CD4-positive, alpha-beta T cell (primary cell): ENCODE measurements at regions not wholly inside any gene's neighbourhood (a gene's known extent, or its start where the extent isn't known, plus 50 kb on each side); places are given as distances from the start of the nearest gene placed in this dataset.

Experiments
- ATAC-seq: fragments of 200-7000 bp; cut with Tn5 transposase; one replicate; pipeline ENCODE4 v1.10.0; 2022; ENCODE audit warnings: mild to moderate bottlenecking; ENCODE audit not compliant: poor library complexity
- CTCF ChIA-PET: fragments of 350-600 bp; sonication (Branson Sonifier 250); formaldehyde crosslinking; loops from one replicate; lab custom pipeline; 2021; ENCODE audit warnings: antibody characterized with exemption, inconsistent platforms; lab: Charles Lee
- POLR2A ChIA-PET: fragments of 350-600 bp; sonication (Branson Sonifier 250); formaldehyde crosslinking; loops from one replicate; lab custom pipeline; 2021; ENCODE audit warnings: antibody characterized with exemption, inconsistent platforms; lab: Charles Lee
- DNase-seq, 14 experiments: peaks; one replicate each; pipeline ENCODE4 v3.0.0-alpha.2; 2013 to 2020; ENCODE audit warnings: mixed read lengths in 2 of 14
- H3K27ac ChIP-seq, 2 donors: one replicate each; pipeline versions ENCODE4 v1.5.1 to v1.7.0; 2013; ENCODE audit warnings: low read length in 2 of 2, low read depth in 1 of 2, mild to moderate bottlenecking in 1 of 2
- H3K27me3 ChIP-seq, 2 experiments: 1 replicate in 1 of 2; 2 replicates in 1 of 2; pipeline versions ENCODE4 v1.6.1 to v1.7.0; 2013; ENCODE audit warnings: low read length in 2 of 2, control low read depth in 1 of 2, mild to moderate bottlenecking in 1 of 2, moderate library complexity in 1 of 2; ENCODE audit not compliant: insufficient read depth in 2 of 2, control insufficient read depth in 1 of 2
- H3K36me3 ChIP-seq: one replicate; pipeline ENCODE4 v1.6.1; 2013; ENCODE audit warnings: low read length, control low read depth; ENCODE audit not compliant: insufficient read depth
- H3K4me1 ChIP-seq: one replicate; pipeline ENCODE4 v1.6.1; 2013; ENCODE audit warnings: low read length, control low read depth; ENCODE audit not compliant: insufficient read depth
- H3K4me3 ChIP-seq: one replicate; pipeline ENCODE4 v1.5.1; 2013; ENCODE audit warnings: mild to moderate bottlenecking, low read length, moderate library complexity
- H3K9me3 ChIP-seq, 2 experiments: 1 replicate in 1 of 2; 2 replicates in 1 of 2; pipeline versions ENCODE4 v1.6.1 to v1.7.0; 2013; ENCODE audit warnings: low read length in 2 of 2, mild to moderate bottlenecking in 2 of 2, control low read depth in 1 of 2, moderate library complexity in 1 of 2; ENCODE audit not compliant: control insufficient read depth in 1 of 2, insufficient read depth in 1 of 2
- H3K27ac Mint-ChIP-seq: one replicate; pipeline ENCODE4 v1.8.0; 2020; ENCODE audit warnings: mixed read lengths
- H3K27me3 Mint-ChIP-seq: one replicate; pipeline ENCODE4 v1.8.0; 2021; ENCODE audit warnings: mixed read lengths
- H3K36me3 Mint-ChIP-seq: one replicate; pipeline ENCODE4 v1.8.0; 2021; ENCODE audit warnings: low read depth, mixed read lengths
- H3K4me1 Mint-ChIP-seq: one replicate; pipeline ENCODE4 v1.8.0; 2021; ENCODE audit warnings: low read depth, mixed read lengths
- H3K4me3 Mint-ChIP-seq: one replicate; pipeline ENCODE4 v1.8.0; 2020; ENCODE audit warnings: mild to moderate bottlenecking, mixed read lengths
- H3K9me3 Mint-ChIP-seq: one replicate; pipeline ENCODE4 v1.8.0; 2020; ENCODE audit warnings: mixed read lengths
- CTCF ChIP-seq: fragments of 200-600 bp; IDR thresholded peaks from one replicate; pipeline ENCODE4 v1.8.0; 2022; ENCODE audit warnings: antibody characterized with exemption, mild to moderate bottlenecking
- intact Hi-C, 2 experiments: fragments of 100-400 bp; cut with DNase I in 1 of 2; cut with micrococcal nuclease in 1 of 2; formaldehyde crosslinking; loops; one replicate each; pipeline versions ENCODE4 v1.15.1 to v1.9.0; 2023 to 2025; cut with DNase I, micrococcal nuclease

GRCh38 chr18:78378403-78378802 is 601.2 kb upstream of the SALL3 start:
- H3K36me3 Mint-ChIP-seq = no peaks in the 10 kb centered on the region
- CTCF ChIA-PET = no interaction called here
- H3K4me3 Mint-ChIP-seq = no peak overlapping the region
- ATAC-seq = no peak
- no peaks in the 10 kb centered on the region for H3K9me3 Mint-ChIP-seq
- no peaks in the 10 kb centered on the region for H3K4me1 Mint-ChIP-seq
- H3K9me3 ChIP-seq = peaks cover 0 to 15% of the 10 kb centered on the region in 2 experiments
- no peak for TF ChIP-seq CTCF
- intact Hi-C loops = no loop called here
- POLR2A ChIA-PET = no interaction called here
- peaks cover 0 to 2% of the 10 kb centered on the region in 2 experiments for H3K27me3 ChIP-seq
- no peaks in the 10 kb centered on the region for H3K36me3 ChIP-seq
- no peak overlapping the region for H3K4me3 ChIP-seq
- DNase-seq = no peak
- no peak overlapping the region for H3K27ac Mint-ChIP-seq
- H3K4me1 ChIP-seq = no peaks in the 10 kb centered on the region
- H3K27ac ChIP-seq = no peak overlapping the region
- no peaks in the 10 kb centered on the region for H3K27me3 Mint-ChIP-seq

GRCh38 chr18:78378983-78379382 is 600.6 kb upstream of the SALL3 start:
- no peak for DNase-seq
- intact Hi-C loops = no loop called here
- H3K4me1 Mint-ChIP-seq = no peaks in the 10 kb centered on the region

GRCh38 chr18:78390348-78390951 is 589.2 kb upstream of the SALL3 start:
- no peak for TF ChIP-seq CTCF
- POLR2A ChIA-PET = no interaction called here

More at GRCh38 chr18:78378983-78379382, 600.6 kb upstream of the SALL3 start:
- ChIA-PET POLR2A (interaction anchor here (0.7 kb wide), 1 partner anchor 182 kb away, joined by 3 read pairs; no protein-coding TSS in a partner anchor), CTCF (no interaction called here)
- no peak for ATAC-seq
- H3K9me3 Mint-ChIP-seq = no peaks in the 10 kb centered on the region
- Histone ChIP-seq H3K9me3 (peaks cover 0 to 14% of the 10 kb centered on the region in 2 experiments), H3K27me3 (peaks cover 0 to 2% of the 10 kb centered on the region in 2 experiments), H3K36me3 (no peaks in the 10 kb centered on the region), H3K27ac (no peak overlapping the region), H3K4me1 (no peaks in the 10 kb centered on the region), H3K4me3 (no peak overlapping the region)
- no peak overlapping the region for H3K4me3 Mint-ChIP-seq
- H3K36me3 Mint-ChIP-seq = no peaks in the 10 kb centered on the region
- no peak for TF ChIP-seq CTCF
- no peak overlapping the region for H3K27ac Mint-ChIP-seq
- no peaks in the 10 kb centered on the region for H3K27me3 Mint-ChIP-seq

More at GRCh38 chr18:78390348-78390951, 589.2 kb upstream of the SALL3 start:
- DNase-seq = no peak
- Mint-ChIP-seq H3K4me1 (no peaks in the 10 kb centered on the region), H3K36me3 (no peaks in the 10 kb centered on the region), H3K9me3 (peaks cover 8% of the 10 kb centered on the region), H3K27ac (no peak overlapping the region), H3K4me3 (no peak overlapping the region), H3K27me3 (no peaks in the 10 kb centered on the region)
- H3K9me3 ChIP-seq = peaks cover 0 to 37% of the 10 kb centered on the region in 2 experiments
- no peak overlapping the region for H3K4me3 ChIP-seq
- H3K4me1 ChIP-seq = no peaks in the 10 kb centered on the region
- no peaks in the 10 kb centered on the region for H3K36me3 ChIP-seq
- no peak for ATAC-seq
- no peak overlapping the region for H3K27ac ChIP-seq
- H3K27me3 ChIP-seq = no peaks in the 10 kb centered on the region
- CTCF ChIA-PET = no interaction called here
- intact Hi-C loops = no loop called here
